ENCODE measurements at regions not wholly inside any gene's neighbourhood (a gene's known extent, or its start where the extent isn't known, plus 50 kb on each side); places are given as distances from the start of the nearest gene placed in this dataset.

DNA sequence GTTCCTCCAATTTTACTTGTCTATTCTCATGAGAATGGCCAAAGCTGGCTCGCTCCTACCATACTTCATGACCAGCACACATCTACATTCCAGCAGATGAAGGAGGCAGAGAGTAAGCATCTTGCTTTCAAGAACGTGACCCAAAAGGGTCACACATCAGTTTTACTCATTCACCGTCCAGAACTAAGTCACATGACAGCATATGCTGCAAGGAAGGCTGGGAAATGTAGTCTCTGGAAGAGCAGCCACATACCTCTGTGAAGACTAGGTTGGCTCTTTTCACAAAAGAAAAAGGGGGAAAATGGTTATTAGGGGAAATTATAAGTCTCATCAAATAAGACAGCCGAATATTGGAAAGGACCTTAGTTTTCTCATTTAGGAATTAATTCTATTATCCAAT, 835.3 kb downstream of the EPHA4 start:
- TF ChIP-seq POLR2A (IDR thresholded peaks at IDR 0.05; ENCODE audit: low read depth, low read length) (no peak), SPI1 (IDR thresholded peaks at IDR 0.05; ENCODE audit: low read depth, low read length) (no peak), TAF1 (IDR thresholded peaks at IDR 0.05; ENCODE audit: low read depth, low read length) (no peak)
